ENCODE measurements at regions not wholly inside any gene's neighbourhood (a gene's known extent, or its start where the extent isn't known, plus 50 kb on each side); places are given as distances from the start of the nearest gene placed in this dataset.

GRCh38 chr20:10856237-10857015, 182.6 kb upstream of the JAG1 start:
- H3K4me3 ChIP-seq (ENCODE audit: low read depth, low read length), result no peak overlapping the region
- DNase-seq (ENCODE audit: low read depth), result peak; percentile 79
- no peak for TF ChIP-seq CTCF (IDR thresholded peaks at IDR 0.05; ENCODE audit: insufficient read depth, low read length)

GRCh38 chr20:10857352-10858070, 183.7 kb upstream of the JAG1 start:
- TF ChIP-seq CTCF (IDR thresholded peaks at IDR 0.05; ENCODE audit: insufficient read depth, low read length), result no peak
- no peak overlapping the region for H3K4me3 ChIP-seq (ENCODE audit: low read depth, low read length)
- peak; percentile 93 for DNase-seq (ENCODE audit: low read depth)

- TF ChIP-seq CTCF (IDR thresholded peaks at IDR 0.05; ENCODE audit: insufficient read depth, low read length), result no peak
- peak; percentile 79 for DNase-seq (ENCODE audit: low read depth)
- no peak overlapping the region for H3K4me3 ChIP-seq (ENCODE audit: low read depth, low read length)
Measured at GRCh38 chr20:10861090-10861489, 187.3 kb upstream of the JAG1 start.

GRCh38 chr20:10861619-10862018, 187.8 kb upstream of the JAG1 start:
- no peak overlapping the region for H3K4me3 ChIP-seq (ENCODE audit: low read depth, low read length)
- TF ChIP-seq CTCF (IDR thresholded peaks at IDR 0.05; ENCODE audit: insufficient read depth, low read length), result no peak
- peak; percentile 37 for DNase-seq (ENCODE audit: low read depth)

- TF ChIP-seq CTCF (IDR thresholded peaks at IDR 0.05; ENCODE audit: insufficient read depth, low read length), result no peak
- peak overlapping the region; percentile 31 for H3K4me3 ChIP-seq (ENCODE audit: low read depth, low read length)
- peak; percentile 95 for DNase-seq (ENCODE audit: low read depth)
Measured at GRCh38 chr20:10863337-10864060, 189.7 kb upstream of the JAG1 start.

GRCh38 chr20:10864076-10864672, 190.4 kb upstream of the JAG1 start:
- peak; percentile 89 for DNase-seq (ENCODE audit: low read depth)
- TF ChIP-seq CTCF (IDR thresholded peaks at IDR 0.05; ENCODE audit: insufficient read depth, low read length), result no peak
- H3K4me3 ChIP-seq (ENCODE audit: low read depth, low read length), result peak overlapping the region; percentile 41

Data from fibroblast of the aortic adventitia (primary cell).